ENCODE measurements at regions not wholly inside any gene's neighbourhood (a gene's known extent, or its start where the extent isn't known, plus 50 kb on each side); places are given as distances from the start of the nearest gene placed in this dataset.

- TF ChIP-seq CEBPB (IDR thresholded peaks at IDR 0.05; ENCODE audit: low read depth, low read length) (no peak), CTCF (conservative IDR thresholded peaks at IDR 0.05; ENCODE audit: low read depth, low read length) (no peak), POLR2A (IDR thresholded peaks at IDR 0.05; ENCODE audit: low read depth, low read length) (no peak), SMC3 (IDR thresholded peaks at IDR 0.05; ENCODE audit: low read depth, low read length) (no peak), USF2 (IDR thresholded peaks at IDR 0.05; ENCODE audit: low read depth, low read length) (no peak)
Measured at GRCh38 chr2:111634050-111634794, 249.8 kb downstream of the ANAPC1 start.
